ENCODE measurements at regions not wholly inside any gene's neighbourhood (a gene's known extent, or its start where the extent isn't known, plus 50 kb on each side); places are given as distances from the start of the nearest gene placed in this dataset.

- no peaks in the 10 kb centered on the region for H3K4me1 ChIP-seq (ENCODE audit: control insufficient read depth in 1 of 2, low read depth in 2 of 2)
- no peak for TF ChIP-seq CTCF (IDR thresholded peaks at IDR 0.05)
- H3K27ac ChIP-seq: no peak overlapping the region
- ATAC-seq (ENCODE audit: insufficient number of reproducible peaks, low FRiP score, low read depth) (no peak), DNase-seq (ENCODE audit: low spot score) (no peak)
- no peaks in the 10 kb centered on the region for H3K36me3 ChIP-seq
- H3K9me3 ChIP-seq: no peaks in the 10 kb centered on the region
- no peak overlapping the region for H3K4me3 ChIP-seq
- no peaks in the 10 kb centered on the region for H3K27me3 ChIP-seq (replicated peaks; ENCODE audit: insufficient read depth)
Observed at GRCh38 chr5:63602971-63603370, 359.3 kb downstream of the HTR1A start.

DNA sequence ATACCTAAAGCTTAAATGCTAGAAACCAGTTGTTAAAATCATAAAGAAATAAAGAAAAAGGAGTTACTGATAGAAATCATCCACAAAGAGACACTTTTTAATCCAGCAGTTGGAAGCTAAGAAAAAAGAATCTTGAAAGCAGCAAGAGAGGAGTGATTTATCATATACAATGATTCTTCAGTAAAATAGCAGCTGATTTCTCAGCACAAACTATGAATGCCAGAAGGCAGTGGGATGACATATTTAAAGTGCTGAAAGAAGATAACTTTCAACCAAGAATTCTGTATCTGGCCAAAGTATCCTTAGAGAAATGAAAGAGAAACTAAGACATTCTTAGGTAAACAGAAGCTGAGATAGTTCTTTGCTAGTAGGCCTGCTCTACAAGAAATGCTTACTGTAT is 366.0 kb downstream of the HTR1A start:
- H3K4me1 ChIP-seq (ENCODE audit: control insufficient read depth in 1 of 2, low read depth in 2 of 2): no peaks in the 10 kb centered on the region
- TF ChIP-seq CTCF (IDR thresholded peaks at IDR 0.05): no peak
- H3K4me3 ChIP-seq: no peak overlapping the region
- H3K36me3 ChIP-seq: no peaks in the 10 kb centered on the region
- DNase-seq (ENCODE audit: low spot score): no peak
- no peak for ATAC-seq (ENCODE audit: insufficient number of reproducible peaks, low FRiP score, low read depth)
- H3K9me3 ChIP-seq: no peaks in the 10 kb centered on the region
- no peaks in the 10 kb centered on the region for H3K27me3 ChIP-seq (replicated peaks; ENCODE audit: insufficient read depth)
- H3K27ac ChIP-seq: no peak overlapping the region

DNA sequence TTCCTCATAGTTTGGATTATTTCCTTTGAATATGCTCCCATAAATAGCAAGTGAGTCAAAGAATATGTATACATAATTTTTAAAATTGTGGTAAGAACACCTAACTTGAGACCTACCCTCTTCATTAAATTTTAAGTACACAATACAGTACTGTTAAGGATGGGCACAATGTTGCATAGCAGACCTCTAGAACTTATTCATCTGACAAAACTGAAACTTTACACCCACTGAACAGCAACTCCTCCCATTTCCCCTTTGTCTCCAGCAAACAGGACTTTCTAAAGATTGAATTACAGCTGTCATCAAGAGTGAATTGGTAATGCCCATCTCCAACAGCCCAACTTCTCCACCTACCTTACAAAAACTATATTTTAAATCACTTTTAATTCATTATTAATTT is 388.9 kb downstream of the HTR1A start:
- Histone ChIP-seq H3K4me1 (ENCODE audit: control insufficient read depth in 1 of 2, low read depth in 2 of 2) (no peaks in the 10 kb centered on the region), H3K27ac (no peak overlapping the region), H3K4me3 (no peak overlapping the region), H3K36me3 (no peaks in the 10 kb centered on the region), H3K27me3 (replicated peaks; ENCODE audit: insufficient read depth) (no peaks in the 10 kb centered on the region), H3K9me3 (no peaks in the 10 kb centered on the region)
- ATAC-seq (ENCODE audit: insufficient number of reproducible peaks, low FRiP score, low read depth): no peak
- no peak for TF ChIP-seq CTCF (IDR thresholded peaks at IDR 0.05)
- no peak for DNase-seq (ENCODE audit: low spot score)

DNA sequence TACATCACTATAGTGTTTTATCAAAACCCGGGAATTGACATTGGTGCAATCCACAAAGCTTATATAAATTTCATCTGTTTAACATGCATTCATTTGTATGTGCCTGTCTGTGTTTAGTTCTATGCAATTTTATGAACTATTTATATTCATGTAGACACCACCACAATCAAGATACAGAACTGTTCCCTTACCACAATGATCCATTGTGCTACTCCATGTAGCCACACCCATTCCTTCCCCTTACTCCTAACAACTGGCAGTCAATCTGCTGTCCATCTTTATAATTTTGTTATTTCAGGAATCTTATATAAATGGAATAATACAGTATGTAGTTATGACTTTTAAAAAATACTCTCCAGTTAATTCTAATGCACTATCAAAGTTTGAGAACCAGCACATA is 389.5 kb downstream of the HTR1A start:
- no peak for DNase-seq (ENCODE audit: low spot score)
- Histone ChIP-seq H3K27ac (no peak overlapping the region), H3K4me3 (no peak overlapping the region), H3K36me3 (no peaks in the 10 kb centered on the region), H3K27me3 (replicated peaks; ENCODE audit: insufficient read depth) (no peaks in the 10 kb centered on the region), H3K9me3 (no peaks in the 10 kb centered on the region), H3K4me1 (ENCODE audit: control insufficient read depth in 1 of 2, low read depth in 2 of 2) (no peaks in the 10 kb centered on the region)
- no peak for TF ChIP-seq CTCF (IDR thresholded peaks at IDR 0.05)
- ATAC-seq (ENCODE audit: insufficient number of reproducible peaks, low FRiP score, low read depth): no peak

DNA sequence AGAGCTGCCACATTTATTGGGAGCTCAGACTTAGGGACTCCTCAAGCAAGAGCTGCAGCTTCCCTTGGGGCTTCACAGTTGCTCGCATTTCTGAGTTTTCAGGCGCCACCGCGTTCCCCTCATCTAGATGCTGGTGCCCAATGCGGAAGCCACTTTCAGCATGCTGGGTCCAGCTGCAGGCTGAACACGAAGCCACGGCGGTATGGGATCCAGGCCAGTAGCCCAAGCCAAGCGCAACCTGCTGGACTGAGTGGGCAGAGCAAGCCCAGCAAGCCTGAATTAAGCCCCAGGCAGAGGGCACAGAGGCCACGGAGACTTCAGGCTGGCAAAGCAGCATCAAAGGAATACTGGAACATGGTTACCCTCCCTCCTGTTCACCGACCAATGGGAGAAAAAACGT is 391.5 kb downstream of the HTR1A start:
- Histone ChIP-seq H3K4me1 (ENCODE audit: control insufficient read depth in 1 of 2, low read depth in 2 of 2) (no peaks in the 10 kb centered on the region), H3K9me3 (no peaks in the 10 kb centered on the region), H3K27me3 (replicated peaks; ENCODE audit: insufficient read depth) (no peaks in the 10 kb centered on the region), H3K27ac (no peak overlapping the region), H3K4me3 (no peak overlapping the region), H3K36me3 (no peaks in the 10 kb centered on the region)
- no peak for TF ChIP-seq CTCF (IDR thresholded peaks at IDR 0.05)
- DNase-seq (ENCODE audit: low spot score) (no peak), ATAC-seq (ENCODE audit: insufficient number of reproducible peaks, low FRiP score, low read depth) (no peak)
